ENCODE measurements at regions not wholly inside any gene's neighbourhood (a gene's known extent, or its start where the extent isn't known, plus 50 kb on each side); places are given as distances from the start of the nearest gene placed in this dataset.
"Not testable (repeated sequence)": the region's sequence is repeated elsewhere in the genome, so short reads cannot be mapped to it uniquely, and the experiment has no call there.

DNA sequence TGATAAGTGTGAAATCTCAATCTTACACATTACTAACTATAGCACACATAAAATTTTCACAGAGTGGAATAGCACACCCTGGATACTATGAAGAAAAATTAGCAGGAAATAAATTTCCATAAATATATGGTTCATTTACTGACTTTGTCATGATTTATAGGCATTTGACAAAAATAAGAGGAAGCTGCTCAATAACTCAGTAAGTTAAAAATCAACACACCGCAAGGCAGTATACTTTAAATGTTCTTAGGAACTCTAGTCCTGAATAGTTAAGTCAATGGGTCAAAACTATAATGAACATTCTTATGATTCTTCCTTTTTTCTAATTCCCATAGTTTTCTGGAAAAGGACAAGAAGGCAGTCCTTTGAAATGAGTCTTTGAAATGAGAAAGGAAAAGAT lies 1557.8 kb upstream of the RAG2 start:
- no peak for DNase-seq (ENCODE audit: low read depth)

DNA sequence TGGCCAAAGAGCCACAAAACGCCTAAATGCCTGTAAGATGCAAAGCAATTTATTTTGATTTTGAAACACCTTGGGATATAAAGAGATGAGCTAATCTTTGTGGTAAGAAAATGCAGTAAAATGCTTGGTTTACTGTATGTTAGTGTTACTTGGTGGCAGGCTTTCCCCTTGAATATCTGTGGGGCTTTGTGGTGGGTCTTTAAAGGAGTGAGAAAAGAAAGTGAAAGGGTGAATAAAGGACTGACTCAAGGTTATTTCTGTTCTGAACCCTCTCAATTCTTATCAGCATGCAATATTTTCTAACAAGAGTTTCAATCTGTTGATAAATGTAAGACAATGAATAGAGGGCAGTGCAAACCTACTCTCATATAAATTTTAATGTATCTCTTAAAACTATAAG lies 1555.9 kb upstream of the RAG2 start:
- DNase-seq (ENCODE audit: low read depth) = no peak

DNA sequence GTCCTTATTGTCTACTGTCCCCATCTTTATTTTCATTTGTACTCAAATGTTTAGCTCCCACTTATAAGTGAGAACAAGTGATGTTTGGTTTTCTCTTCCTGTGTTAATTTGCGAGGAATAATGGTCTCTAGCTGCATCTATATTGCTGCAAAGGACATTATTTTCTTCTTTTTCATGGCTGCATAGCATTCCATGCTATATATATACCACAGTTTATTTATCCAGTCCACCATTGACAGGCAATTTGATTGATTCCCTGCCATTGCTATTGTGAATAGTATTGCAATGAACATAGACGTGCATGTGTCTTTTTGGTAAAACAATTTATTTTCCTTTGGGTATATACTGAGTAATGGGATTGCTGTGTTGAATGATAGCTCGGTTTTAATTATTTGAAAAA lies 1545.8 kb upstream of the RAG2 start:
- no peak for DNase-seq (ENCODE audit: low read depth)

DNA sequence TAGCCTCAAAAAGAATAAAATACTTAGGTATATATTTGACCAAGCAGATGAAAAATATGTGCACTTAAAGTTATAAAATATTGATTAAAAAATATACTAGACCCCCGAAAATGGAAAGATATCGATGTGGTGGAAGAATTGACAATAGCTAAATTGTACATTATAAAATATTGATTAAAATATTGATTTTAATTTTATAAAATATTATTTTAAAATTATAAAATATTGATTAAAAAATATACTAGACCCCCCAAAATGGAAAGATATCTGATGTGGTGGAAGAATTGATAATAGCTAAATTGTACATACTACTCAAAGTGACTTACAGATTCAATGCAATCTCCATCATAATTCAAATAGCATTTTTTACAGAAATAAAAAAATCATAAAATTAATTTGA lies 1540.9 kb upstream of the RAG2 start:
- no peak for DNase-seq (ENCODE audit: low read depth)

DNA sequence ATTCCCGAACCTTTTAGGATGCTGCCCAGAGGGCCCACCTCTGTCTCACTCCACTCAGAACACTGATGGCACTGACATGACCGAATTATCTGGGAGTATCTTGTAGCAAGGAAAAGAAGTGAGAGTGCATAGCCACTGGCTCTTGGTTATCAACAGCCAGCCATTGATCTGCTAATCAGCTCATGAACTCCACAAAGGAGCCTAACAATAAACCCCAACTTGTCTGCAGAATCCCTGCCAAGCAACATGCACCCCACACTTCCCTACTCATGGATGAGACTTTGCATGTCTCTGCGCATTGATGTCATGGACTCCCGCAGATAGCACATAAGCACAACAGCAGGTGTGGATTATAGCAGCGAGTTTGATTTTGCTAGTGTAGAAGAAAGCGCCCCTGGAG lies 1538.9 kb upstream of the RAG2 start:
- DNase-seq (ENCODE audit: low read depth) = no peak

DNA sequence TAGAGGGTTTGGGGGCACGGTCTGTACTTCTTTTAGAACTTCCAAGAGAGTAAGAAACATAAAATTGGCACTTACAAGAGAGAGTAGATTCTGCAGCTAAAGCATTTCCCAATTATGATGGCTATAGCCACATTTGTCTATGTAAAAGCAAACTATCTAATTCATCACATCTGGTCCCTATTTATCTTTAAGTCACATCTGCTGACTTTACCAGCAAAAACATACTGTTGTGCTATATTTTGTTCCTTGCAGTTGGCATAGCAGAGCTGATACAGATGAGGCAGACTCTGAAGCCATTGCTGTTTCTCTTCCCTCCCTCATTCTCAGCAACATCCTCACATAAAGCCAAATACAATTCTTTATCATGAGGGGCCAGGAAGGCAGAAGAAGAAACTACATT lies 1533.5 kb upstream of the RAG2 start:
- no peak for DNase-seq (ENCODE audit: low read depth)

DNA sequence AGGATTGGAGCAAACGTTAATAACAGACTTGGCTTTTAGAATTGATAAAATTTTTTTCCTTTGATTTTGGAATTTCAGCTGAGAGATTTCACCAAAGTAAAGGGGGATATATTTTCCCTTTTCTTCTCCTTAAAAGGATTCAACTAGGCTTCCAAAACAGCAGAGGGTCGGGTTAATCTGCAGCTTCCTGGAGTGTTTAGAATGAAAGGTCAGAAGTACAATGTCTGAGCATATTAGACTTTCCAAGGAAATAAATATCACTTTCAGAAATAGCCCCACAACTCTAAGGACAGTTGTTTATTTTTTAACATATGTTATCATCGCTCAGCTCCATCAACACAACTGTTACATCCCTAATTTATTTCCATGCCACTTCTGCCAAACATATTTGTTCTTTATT lies 1532.9 kb upstream of the RAG2 start:
- no peak for DNase-seq (ENCODE audit: low read depth)

DNA sequence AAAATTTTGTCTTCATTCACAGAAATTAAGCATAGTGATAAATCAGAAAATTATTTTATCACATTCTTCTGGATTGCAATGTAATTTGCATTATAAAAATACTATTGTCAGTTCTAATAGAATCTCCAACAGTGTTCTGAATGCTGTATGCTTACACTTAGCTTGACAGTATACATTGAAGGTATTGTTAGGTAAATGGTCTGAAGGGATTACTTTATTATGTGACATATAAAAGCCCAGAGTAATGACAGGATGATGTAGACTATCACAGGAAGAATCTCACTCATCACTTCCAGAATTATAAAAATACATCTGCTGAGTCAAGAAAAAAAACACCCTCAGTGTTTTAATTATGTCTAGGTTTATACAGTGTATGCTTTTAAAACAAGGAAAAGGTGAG lies 1532.5 kb upstream of the RAG2 start:
- no peak for DNase-seq (ENCODE audit: low read depth)

DNA sequence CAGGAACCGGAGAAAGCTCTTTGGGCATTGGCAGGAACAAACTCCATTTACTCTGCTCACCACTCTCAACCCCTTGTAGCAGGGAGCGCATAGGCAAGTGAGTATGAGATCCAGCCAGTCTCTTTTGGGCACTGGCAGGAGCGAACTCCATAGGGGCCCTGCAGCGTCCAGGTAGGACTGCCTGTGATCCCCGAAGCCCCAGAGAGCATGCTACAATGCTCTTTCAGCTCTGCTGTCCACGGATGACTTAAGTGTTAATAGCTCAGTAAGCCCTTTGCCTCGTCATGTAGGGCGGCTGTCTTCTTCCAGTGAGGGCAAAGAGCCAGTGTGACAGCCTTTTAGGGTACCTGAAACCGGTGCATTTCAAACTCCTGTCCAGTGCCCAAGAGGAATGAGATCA lies 1525.6 kb upstream of the RAG2 start:
- DNase-seq (ENCODE audit: low read depth) = no peak

DNA sequence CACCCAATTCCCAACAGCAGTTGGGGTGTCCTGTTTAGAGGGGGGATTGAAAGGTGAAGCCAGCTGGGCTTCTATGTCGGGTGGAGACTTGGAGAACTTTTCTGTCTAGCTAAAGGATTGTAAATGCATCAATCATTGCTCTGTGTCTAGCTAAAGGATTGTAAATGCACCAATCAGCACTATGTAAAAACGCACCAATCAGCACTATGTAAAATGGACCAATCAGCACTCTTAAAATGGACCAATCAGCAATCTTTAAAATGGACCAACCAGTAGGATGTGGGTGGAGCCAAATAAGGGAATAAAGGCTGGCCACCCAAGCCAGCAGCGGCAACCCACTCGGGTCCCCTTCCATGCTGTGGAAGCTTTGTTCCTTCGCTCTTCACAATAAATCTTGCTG lies 1518.6 kb upstream of the RAG2 start:
- not testable (repeated sequence) for DNase-seq (ENCODE audit: low read depth)

DNA sequence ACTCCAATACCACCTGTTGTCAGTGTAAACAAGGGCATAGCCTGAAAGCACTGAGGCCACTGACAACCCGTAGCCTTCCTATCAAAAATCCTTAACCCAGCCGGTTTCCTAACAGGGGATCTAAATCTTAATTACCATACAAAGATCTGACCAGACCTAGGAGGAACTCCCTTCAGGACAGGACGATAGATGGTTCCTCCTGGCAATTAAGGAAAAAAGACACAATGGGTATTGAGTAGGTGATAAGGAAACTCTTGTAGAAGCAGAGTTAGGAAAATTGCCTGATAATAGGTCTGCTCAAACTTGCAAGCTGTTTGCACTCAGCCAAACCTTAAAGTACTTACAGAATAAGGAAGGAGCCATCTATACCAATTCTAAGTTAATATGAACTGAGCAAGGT lies 1517.3 kb upstream of the RAG2 start:
- not testable (repeated sequence) for DNase-seq (ENCODE audit: low read depth)

DNA sequence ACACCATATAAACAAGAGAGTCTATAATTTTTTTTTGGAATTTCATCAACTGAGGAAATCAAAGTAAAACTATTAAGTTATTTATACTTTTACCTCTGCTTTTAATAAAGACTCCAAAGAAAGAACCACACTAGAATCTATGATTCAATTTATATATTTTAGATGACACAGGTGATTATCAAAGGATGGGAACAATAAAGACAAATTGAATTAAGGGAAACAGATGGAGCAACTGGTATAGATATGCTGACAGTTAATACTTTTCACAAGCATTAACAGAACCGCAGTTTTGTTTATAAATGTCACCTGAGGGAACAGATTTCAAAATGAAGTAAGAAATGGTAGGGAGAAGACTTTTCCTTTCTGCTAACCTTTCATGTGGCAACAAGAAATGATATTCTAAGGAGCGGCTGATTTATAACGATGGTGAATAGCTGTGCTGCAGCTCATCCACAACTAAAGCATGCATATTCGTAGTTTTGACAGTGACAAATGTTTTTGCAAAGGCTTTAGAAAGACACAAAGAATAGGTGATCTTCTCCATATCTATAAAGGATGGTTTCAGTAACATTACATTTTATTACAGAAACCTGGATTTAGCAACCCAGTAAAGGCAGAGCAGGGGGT lies 1502.9 kb upstream of the RAG2 start:
- DNase-seq (ENCODE audit: low read depth) = no peak

DNA sequence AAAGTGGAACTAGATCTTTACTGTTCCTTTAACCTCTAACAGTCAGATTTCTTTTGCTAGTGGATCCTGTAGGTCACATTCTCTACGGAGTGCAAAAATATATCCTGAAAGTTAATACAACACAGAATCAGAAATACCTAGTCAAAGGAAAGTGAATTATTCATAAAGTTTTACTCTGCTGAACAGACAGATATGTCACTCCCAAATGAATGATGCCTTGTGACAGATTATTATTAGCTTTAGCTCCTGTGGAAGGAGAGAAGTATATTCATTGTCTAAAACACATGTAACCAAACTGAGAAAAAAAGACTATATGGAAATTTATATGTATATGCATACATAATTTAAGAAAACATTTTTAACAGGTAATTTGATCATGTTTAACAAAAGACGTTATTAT lies 1497.2 kb upstream of the RAG2 start:
- no peak for DNase-seq (ENCODE audit: low read depth)

DNA sequence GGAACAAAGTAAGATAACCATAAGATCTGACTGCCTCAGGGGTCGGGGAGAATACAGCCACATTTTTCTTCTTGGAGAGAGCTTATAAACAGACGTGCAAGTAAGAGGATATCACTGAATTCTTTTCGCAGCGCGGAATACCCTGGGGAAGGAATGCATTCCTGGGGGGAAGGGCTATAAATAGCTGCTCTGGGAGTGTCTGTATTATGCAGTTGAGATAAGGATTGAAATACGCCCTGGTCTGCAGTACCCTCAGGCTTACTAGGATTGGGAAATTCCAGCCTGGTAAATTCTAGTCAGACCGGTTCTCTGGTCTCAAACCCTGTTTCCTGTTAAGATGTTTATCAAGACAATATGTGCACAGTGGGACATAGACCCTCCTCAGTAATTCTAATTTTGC lies 1491.7 kb upstream of the RAG2 start:
- DNase-seq (ENCODE audit: low read depth) = no peak

DNA sequence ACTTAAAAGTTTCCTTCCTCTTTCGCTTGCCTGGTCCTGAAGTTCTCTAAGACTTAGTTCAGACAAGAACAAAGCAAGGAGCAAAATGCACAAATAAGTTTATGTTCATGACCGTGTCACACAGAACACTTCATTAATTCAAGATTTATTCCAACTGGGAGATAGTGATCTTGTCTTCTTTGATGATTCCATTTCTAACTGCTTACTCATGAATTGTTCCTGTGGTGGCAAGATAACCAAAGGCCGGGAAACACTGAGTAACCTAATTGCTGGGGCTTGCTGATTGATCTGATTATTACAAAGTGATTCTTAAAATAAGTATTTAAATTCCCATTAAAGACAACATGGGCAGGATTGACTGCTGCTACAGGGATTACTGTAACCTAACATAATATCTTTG lies 1462.9 kb upstream of the RAG2 start:
- no peak for DNase-seq (ENCODE audit: low read depth)

DNA sequence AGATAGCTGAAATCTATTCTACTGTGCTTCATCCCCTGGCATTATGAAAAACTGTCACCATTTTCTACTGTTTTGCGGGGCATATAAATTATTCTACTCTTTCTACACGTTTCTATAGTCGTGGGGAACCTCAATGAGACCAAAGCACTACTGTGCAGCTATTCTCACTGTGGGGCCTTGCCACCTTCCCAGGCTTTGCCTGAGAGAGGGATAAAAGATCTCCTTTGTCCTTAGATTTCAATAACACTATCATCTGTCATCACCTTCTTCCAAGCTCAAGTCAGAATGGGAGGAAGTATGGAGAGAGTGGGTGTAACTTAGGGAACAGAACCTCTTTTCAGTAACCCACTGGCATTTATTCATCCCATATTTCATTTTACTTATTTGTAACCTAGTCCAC lies 1462.1 kb upstream of the RAG2 start:
- no peak for DNase-seq (ENCODE audit: low read depth)

DNA sequence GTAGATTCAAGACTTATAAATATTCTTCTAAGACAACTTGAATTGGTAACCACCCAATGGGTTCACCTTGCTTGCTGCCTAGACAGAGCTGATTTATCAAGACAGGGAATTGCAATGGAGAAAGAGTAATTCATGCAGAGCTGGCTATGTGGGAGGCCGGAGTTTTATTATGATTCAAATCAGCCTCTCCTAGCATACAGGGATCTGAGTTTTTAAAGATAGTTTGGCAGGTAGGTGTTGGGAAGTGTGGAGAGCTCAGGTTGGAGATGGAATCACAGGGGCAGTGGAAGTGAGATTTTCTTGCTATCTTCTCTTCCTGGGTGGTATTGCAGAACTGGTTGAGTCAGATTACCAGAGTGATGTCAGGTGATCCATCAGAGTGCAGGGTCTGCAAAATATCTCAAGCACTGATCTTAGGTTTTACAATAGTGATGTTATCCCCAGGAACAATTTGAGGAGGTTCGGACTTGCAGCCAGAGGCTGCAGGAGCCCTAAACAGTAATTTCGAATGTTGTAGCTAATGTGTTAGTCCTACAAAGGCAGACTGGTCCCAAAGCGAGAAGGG lies 1448.6 kb upstream of the RAG2 start:
- no peak for DNase-seq (ENCODE audit: low read depth)

DNA sequence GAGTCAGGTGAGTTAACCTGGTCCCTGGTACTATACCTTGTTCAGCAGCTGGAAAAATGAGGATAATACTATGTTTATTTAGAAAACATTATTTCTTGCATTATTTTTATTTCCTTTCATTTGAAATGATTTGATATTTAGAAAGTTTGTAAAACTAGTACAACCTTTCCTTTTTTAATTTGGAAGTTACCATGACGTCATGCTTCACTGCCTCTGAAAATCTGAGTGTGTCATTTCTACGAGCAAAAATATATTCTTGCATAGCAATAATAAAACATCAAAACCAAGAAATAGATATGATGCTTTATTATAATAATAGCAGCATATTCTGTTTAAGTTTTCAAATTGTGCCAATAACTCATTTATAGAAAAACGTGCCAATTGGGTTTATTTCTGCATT lies 1445.0 kb upstream of the RAG2 start:
- DNase-seq (ENCODE audit: low read depth) = no peak

DNA sequence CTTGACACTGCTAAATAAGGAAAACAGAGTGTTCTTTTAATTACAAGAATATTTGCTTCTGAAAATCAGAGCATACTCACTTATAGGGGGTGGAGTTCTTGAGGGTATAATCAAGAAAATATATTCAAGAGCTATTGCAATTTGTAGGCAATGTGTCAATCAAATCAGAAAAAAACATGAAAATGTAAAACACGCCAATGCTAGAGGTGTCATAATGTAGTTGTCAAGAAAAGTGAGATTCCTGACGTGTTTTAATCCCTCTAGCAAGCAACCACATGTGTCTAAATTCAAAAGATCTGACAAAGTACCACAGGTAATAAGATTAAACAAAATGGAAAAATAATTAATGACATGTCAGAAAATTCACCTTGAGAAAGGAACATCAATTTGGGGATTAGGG lies 1440.7 kb upstream of the RAG2 start:
- DNase-seq (ENCODE audit: low read depth) = no peak

DNA sequence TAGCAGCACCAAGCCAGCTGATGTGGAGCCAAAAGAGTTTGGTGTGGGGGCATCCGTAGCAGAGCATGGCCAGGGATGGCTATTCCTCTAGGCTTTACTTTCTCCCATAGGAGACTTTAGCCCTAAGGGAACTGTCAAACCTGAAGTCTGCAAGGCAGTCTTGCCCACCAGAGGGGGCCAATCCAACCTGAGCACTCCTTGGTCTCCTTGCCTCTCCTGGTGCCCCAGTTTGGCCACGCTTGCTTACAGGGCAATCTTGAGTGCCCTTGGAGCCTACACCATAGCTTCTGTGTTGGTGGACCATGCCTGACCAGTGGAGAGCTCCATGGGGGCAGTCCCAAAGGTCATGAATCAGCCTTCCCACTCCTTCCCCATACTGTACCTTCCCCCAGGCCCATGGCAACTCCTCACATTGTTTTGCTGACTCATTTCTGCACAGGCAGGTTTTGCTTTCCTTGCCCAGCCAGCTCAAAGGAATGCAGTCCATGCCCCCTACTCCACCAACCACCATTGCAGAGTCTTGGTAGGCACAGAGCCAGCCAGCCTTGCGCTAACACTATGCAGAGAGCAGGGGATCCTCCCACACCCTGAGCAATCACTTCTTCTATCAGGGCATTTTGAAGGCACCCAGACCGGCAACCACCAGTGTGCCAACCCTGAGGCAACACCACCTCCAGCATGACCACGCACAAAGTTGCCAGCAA lies 1421.2 kb upstream of the RAG2 start:
- DNase-seq (ENCODE audit: low read depth) = no peak

DNA sequence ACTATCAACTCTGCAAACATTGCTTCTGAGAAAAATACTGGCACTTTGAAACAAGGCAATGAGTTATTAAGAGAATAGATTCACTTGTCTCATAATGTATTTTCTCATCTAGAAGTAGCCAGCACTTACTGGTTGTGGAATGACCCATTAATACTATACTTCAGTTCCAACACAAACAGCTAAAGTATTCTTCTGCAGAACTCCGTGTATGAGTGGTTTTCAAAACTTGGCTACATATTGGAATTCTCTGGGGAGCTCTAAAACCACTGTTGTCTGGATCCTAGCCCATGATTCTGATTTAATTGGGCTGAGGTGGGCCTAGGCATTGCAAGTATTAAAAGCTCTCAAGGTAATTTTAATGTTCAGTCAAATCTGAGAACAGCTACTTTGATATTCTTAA lies 1416.4 kb upstream of the RAG2 start:
- DNase-seq (ENCODE audit: low read depth) = no peak

DNA sequence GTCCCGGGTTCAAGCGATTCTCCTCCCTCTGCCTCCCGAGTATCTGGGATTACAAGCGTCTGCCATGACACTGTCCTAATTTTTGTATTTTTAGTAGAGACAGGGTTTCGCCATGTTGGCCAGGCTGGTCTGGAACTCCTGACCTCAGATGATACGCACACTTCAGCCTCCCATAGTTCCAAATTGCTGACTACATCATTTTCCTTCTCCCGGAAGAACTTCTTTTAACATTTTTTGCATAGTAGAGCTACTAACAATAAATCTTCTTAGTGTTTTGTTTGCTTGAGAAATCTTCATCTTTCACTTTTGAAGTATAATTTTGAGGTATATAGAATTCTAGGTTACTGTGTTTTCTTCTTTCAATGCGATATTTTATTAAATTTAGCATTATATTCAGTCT lies 1415.1 kb upstream of the RAG2 start:
- DNase-seq (ENCODE audit: low read depth) = no peak

DNA sequence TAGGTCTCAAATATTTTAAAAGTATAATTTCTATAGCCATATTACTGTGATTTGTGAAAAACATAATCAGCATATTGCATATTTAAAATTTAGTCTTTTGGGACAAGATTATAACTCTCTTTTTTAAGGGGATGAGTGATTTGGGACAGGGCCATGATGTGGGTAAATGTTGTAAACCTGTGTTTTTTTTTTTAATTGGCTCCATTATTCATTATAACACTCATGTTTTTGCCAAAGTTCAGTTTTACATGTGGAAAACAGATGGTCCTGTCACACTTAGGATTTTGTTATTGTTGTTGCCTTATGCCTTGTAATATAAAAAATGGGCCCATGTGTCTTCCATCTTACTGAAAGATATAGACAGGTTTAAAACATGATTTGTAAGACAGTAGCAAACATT lies 1413.5 kb upstream of the RAG2 start:
- DNase-seq (ENCODE audit: low read depth) = no peak

DNA sequence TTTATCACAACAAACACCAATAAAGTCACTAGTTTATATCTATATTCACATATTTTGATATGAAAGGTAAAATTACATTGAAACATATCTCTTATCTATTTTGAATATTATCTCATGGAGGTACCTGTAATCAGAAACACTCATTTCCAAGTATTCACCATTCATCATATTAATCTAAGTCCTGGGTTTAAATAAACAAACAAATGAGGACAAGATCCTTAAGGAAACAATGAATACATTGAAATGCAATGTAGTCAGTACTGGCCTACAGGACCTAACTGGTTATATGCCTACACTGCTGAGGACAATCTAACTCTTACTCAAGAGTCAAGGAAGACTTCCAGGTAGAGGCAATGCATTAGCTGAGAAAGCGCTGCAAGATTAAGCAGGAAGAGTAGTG lies 1411.9 kb upstream of the RAG2 start:
- no peak for DNase-seq (ENCODE audit: low read depth)
